Activated T-cell treated with anti-CD3 and anti-CD28 coated beads for 24 hours (primary cell): ENCODE measurements at regions not wholly inside any gene's neighbourhood (a gene's known extent, or its start where the extent isn't known, plus 50 kb on each side); places are given as distances from the start of the nearest gene placed in this dataset.

Experiments used
- DNase-seq: peaks from one replicate; pipeline ENCODE4 v3.0.0-alpha.2; 2020; ENCODE audit warnings: low read depth

- no peak for DNase-seq
Measured at GRCh38 chr2:111219285-111219684, 98.6 kb downstream of the BCL2L11 start.

GRCh38 chr2:111219734-111220505, 99.2 kb downstream of the BCL2L11 start:
- DNase-seq: no peak

- DNase-seq: no peak
Measured at GRCh38 chr2:111220962-111221361, 100.2 kb downstream of the BCL2L11 start.

- no peak for DNase-seq
Measured at GRCh38 chr2:111221701-111222100, 101.0 kb downstream of the BCL2L11 start.

GRCh38 chr2:111222204-111222866, 101.6 kb downstream of the BCL2L11 start:
- no peak for DNase-seq

- DNase-seq: no peak
Measured at GRCh38 chr2:111225856-111226255, 105.1 kb downstream of the BCL2L11 start.

- no peak for DNase-seq
Measured at GRCh38 chr2:111226876-111227700, 106.4 kb downstream of the BCL2L11 start.

- no peak for DNase-seq
Measured at GRCh38 chr2:111227716-111228141, 107.0 kb downstream of the BCL2L11 start.

- DNase-seq: no peak
Measured at GRCh38 chr2:111231532-111232252, 111.0 kb downstream of the BCL2L11 start.

GRCh38 chr2:111235192-111236015, 114.7 kb downstream of the BCL2L11 start:
- no peak for DNase-seq

GRCh38 chr2:111236025-111236424, 115.3 kb downstream of the BCL2L11 start:
- DNase-seq: no peak

GRCh38 chr2:111238296-111238695, 117.6 kb downstream of the BCL2L11 start:
- no peak for DNase-seq

GRCh38 chr2:111239107-111239506, 118.4 kb downstream of the BCL2L11 start:
- DNase-seq: no peak

GRCh38 chr2:111239581-111240249, 119.0 kb downstream of the BCL2L11 start:
- no peak for DNase-seq

- DNase-seq: no peak
Measured at GRCh38 chr2:111243295-111243694, 122.6 kb downstream of the BCL2L11 start.

- no peak for DNase-seq
Measured at GRCh38 chr2:111244864-111245263, 124.2 kb downstream of the BCL2L11 start.

- no peak for DNase-seq
Measured at GRCh38 chr2:111246620-111247061, 125.9 kb downstream of the BCL2L11 start.

- no peak for DNase-seq
Measured at GRCh38 chr2:111247491-111247890, 126.8 kb downstream of the BCL2L11 start.

- DNase-seq: no peak
Measured at GRCh38 chr2:111249806-111250205, 129.1 kb downstream of the BCL2L11 start.

GRCh38 chr2:111250448-111251030, 129.8 kb downstream of the BCL2L11 start:
- no peak for DNase-seq
